Stimulated activated CD4-positive, alpha-beta T cell treated with anti-CD3 and anti-CD28 coated beads, Interleukin-1b, Interleukin-23, amount 100 ng/mL, for 48 hours (primary cell): ENCODE measurements at regions not wholly inside any gene's neighbourhood (a gene's known extent, or its start where the extent isn't known, plus 50 kb on each side); places are given as distances from the start of the nearest gene placed in this dataset.

Experiments
- DNase-seq: peaks from one replicate; pipeline ENCODE4 v3.0.0-alpha.2; 2020

DNA sequence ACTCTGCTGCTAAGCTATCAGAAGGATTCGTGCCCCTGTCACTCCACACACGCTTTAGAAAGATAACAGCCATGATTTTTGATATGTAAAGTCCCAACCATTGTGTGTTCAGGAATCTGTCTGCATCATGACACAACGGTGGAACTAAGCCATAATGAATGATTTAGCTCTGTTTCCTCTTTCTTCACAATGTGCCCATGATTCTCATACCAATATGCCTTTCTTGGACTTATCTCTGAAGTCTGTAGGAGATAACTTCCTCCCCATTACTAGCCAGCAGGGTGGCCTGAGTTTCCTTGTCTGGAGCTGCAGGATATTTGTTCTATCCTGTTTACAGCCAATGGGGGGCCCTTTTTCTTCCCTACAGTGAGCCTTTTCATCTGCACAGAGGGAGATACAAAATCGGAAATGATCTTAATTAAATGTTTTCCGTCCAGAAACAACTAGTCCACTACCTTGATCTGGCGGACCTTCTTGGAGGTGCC lies 511.7 kb downstream of the USP25 start:
- DNase-seq, result no peak

DNA sequence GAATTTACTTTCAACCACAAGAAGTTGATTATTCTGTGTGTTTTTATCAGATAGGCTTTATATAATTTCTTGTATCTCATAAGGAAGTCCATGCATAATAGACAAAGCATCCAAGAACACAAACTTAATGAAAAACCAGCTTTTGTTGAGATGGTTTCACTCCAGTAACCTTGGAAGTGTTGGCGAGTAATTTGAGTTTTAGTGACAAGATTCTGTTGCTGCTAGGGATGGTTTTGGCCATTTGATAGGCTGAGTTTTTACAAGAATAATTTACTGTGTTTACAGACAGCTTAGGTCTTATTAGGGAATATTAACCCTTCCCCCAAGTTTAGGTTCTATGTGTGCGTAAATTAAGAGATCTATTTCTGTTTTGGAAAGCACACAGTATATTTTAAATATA lies 513.6 kb downstream of the USP25 start:
- DNase-seq, result no peak

DNA sequence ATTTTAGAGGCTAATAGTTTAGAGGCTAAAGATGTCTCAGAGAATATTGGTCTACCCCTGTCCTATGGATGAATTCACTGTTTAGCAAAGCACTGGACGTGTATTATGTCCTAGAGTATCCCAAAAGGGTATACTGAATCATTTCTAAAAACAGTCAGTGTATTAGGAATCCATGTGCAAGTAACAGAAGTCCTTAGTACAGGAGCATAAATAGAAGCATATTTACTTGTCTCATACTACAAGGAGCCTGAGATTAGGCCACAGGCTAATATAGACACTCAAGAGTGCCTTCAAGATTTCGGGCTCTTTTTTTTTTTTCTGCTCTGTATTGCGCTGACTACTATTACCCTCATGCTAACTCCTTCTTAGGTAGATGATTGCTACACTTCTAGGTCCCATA lies 518.9 kb downstream of the USP25 start:
- DNase-seq, result no peak

DNA sequence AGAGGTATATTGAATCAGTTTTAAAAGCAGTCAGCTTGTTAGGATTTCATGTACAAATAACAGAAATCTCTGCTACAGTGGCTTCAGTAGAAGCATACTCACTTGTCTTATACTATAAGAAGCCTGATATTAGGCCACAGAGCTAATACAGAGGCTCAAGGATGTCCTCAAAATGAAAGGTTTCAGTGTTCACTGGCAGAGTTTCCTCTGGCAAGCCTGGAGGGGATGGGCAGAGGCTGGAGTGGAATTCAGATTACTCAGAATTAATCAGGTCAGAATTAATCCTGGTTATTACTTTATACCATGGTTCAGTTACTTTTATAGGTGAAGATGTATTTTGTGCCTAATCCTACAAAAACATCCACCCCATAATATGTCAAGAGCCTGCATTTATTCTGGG lies 520.5 kb downstream of the USP25 start:
- no peak for DNase-seq

DNA sequence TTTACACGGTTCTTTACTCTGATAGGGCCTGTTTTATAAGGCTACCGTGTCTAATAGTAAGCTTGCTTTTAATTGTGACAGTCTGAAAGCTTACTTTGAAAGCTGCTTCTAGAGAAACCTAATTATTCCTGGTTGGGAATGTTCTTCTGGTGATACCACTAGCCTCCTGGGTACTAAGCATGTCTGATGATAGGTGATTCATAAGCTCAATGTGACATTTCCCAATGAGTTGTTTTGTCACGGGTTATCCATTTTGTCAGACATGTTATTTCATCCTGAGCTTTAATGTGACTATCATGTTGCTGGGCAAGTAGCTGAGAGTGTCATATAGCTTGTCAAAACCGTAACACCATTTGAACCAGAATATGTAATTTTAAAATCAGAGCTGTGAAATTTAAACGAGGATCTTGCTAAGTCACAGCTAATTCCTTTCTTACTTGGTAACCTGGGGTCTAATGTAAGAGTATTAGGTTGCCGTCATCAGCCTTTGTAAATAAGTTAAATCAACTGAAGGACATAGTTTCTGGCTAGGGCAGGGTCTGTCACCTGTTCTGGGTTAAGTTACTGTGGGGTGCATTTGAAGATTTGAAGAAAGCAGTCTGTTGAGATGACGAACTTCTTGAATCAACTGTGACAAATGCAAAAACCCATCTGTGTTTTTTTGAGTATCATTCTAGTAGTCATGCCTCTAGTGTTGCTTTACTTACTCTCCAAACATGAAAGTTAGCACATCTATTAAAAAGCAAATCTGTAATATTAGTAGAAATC lies 529.2 kb downstream of the USP25 start:
- no peak for DNase-seq

DNA sequence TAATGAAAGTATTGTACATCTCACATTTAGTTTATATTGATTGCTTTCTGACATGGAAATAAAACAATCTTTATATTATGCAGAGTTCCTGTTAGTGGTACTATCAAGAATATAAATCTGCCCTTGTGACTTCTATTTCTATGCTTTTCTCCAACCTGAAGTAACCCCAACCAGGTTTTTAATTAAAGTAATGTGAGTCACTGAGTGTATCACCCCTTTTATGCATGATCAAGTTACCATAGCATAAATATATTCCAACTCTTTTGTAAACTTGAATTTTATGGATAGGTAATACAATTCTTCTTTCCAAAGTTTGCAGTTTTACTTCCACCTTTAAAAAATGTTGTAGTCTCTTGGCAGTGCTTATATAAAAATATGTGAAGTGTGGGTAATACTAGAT lies 532.3 kb downstream of the USP25 start:
- no peak for DNase-seq

DNA sequence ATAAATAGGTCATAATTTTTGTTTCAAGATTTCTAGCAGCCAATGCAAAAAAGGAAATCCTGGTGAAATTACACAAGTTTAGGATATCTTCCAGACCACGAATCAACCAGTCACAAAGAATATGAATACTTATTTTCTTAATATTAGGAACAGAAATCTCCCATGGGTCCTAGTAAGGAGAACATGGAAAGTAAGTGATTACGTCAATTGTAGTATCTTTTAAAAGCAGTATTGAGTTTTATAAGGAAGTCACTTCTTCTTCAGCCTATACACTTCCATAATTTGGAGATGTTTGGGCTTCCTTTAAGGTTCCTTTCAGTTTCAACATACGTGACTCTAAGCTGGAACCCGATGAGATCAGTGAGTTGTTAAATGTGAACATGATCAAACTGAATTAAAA lies 534.5 kb downstream of the USP25 start:
- no peak for DNase-seq

DNA sequence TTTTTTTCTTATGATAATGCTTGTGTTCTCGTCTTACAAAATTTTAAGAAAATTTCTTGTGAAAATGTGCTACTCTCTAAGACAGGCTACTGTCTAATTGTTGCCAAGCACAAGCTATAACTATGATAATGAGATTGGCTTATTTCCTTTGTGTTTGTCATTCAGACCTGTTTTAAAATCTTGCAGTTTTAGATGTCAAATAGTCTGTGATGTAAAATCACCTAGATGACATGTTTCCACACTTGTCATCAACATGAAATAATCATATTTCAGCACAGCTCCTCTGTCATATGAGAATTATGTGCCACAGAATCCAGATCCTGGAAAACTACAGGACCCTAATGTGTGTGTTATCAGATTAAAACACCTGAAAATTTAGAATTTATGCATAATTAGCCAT lies 539.7 kb downstream of the USP25 start:
- DNase-seq, result no peak

DNA sequence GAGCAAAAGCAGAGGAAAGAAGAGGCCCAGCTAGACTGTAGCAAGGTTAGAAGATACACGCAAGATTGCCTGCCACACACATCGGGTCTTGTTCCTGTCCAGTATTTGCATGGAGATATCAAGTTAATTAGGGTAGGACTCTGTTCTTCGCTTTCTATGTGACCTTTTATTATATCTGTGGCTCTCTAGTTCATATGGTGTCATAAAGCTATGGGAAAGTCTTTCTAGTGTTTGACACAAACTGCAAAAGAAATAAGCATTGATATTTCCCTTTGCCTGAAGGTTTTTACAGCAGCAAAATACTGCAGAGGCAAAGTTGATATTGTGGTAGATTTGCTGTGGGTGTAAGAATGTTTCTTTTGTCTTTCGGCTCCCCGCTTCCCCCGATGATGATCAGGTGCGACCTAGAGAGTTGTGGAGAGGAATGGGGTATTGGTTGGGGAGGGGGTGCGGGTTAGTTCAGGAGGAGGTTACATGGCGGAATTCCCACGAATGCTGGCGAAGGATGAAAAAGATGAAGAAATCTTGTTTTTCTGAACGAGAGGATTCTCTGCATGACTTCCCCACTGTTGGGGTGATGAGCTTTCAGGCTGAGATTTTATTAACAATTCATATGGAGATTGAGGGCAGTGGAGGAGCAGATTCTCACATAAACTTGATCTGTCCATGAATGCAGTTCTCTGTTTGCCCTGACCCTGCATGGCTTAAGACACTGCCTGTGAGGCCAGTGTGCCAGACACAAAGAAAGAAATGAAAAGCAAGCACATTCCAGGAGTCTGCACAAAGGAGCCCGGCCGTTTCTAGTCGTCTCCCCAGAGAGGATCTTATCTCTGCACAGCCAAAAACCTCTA lies 550.2 kb downstream of the USP25 start:
- DNase-seq, result no peak

DNA sequence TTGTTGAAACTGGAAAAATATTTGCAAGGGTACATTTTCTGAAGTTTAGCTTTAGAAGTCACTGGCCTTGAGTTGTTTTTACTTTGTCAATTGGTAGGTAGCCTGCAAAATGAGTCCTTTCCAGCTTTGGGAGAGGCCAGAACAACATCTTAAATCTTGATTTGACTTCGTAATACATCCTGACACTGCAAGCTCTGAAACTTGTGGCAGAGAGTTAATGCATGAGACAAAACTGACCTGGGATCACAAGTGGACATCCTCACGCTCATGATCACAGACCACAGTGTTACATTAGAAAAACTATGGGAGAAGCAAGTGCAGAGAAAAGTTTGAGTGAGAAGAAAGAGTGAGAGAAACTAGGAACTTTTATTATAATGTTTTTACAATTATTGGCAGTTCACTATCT lies 550.9 kb downstream of the USP25 start:
- no peak for DNase-seq

DNA sequence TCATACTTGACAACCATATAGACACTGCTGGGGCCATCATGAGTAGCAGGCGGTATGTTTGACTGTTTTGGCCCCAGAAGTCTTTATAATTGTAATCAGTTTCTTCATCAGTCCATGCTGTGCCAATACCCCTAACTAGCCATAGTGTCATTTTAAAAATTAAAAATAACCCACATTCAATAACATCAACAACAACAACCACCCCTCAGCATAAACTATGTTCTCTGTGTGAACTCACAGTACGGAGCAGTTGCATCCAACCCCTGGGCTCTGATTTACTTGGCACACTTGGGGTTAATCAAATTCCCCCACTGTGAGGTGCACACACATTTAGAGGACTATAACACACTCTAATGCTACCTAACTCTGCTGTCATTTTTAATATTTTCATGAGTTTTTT lies 553.7 kb downstream of the USP25 start:
- no peak for DNase-seq

DNA sequence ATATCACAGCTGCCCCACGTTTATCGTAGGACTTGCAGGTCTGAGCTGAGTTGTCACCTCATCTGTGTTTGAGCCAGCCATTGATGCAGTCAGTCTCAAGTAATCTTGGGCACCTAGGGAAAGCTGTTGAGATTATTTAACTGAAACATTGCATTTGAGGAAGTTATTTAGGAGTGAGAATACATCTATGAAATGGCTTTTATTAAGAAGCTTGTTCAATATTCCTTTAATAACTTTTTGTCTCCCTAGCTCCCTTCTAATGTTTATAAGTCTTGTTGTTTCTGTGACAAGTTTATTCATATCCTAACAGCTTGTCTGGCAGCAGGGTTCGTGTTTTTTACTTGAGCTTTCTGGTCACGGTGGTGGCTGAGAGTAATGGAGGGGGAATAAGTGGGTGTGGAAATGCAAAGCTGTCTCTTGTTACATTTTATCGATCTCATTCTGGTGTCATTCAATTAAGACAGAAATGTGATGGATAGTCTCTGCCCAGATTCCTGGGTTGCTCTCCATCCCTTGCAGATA lies 555.9 kb downstream of the USP25 start:
- no peak for DNase-seq

DNA sequence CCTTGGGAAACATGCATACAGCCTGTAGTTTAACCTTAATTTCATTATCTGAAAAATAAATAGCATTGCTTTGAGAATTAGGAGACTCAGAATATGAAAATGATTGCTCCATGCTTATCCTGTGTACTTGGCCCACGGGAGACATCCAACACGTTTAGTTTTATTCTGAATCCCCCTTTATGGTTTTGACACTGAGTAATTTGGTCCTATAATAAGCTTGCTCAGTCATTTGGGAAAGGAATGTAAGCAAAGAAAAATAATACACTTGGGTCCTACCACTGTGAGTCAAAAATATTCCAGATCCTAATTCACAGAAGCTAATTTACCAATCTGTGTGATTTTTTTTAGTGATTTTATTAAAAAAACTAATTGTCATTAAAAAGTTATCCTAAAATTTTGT lies 557.3 kb downstream of the USP25 start:
- DNase-seq, result no peak

DNA sequence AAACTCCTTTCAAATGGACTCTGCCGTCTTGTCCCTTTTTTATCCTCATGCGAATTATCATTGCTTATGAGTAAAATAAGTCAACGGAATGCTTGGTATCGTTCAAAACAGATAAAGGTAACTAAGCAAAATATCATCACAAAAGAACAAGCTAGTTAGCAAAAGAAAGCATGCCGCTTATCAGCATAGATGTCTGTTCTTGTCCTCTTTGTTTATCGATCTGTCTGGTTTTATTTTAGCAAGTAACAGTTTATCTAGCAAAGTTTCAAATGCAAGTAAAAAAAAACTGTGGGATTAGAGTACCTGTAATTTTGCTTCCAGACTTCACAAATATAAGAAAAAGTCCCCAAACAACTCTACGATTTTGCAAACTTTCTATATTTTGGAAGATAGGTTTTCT lies 561.5 kb downstream of the USP25 start:
- DNase-seq, result no peak

DNA sequence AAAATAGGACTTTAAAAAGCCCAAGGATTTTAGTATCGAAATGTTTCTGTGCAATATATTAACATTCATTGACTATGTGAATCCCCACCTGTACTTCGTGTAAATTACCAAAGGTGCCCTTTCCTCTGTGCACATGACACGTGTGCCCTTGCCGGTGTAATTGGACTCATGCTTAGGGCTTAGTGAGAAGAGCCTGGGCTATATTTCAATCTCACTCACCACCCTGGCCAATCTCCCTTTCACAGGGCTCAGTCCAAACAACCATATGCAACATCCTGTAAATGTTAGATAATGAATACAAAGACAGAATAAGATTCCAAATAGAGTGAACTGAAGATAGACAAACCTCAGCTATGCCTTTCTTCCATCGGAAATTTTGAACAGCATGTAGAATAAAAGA lies 564.3 kb downstream of the USP25 start:
- DNase-seq, result no peak

DNA sequence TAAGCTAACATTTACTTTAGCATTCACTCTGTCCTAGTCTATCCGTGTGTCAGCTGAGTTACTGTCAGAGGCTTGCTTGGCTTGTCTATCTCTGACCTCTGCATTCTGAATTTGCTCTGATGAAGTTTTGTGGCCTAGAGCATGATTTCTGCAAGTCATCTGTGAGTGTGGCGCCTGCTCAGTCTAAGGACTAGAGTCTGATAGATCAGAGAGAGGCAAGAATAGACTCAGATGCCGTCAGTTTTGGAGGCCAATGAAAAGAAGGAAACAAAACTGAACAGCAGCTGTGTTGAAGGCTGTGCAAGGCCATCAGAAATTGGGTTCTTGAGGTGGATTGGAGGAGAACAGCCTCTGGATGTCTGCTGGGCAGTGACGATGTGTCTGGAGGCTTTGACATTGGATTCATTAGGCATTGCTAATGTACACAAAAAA lies 573.1 kb downstream of the USP25 start:
- no peak for DNase-seq

DNA sequence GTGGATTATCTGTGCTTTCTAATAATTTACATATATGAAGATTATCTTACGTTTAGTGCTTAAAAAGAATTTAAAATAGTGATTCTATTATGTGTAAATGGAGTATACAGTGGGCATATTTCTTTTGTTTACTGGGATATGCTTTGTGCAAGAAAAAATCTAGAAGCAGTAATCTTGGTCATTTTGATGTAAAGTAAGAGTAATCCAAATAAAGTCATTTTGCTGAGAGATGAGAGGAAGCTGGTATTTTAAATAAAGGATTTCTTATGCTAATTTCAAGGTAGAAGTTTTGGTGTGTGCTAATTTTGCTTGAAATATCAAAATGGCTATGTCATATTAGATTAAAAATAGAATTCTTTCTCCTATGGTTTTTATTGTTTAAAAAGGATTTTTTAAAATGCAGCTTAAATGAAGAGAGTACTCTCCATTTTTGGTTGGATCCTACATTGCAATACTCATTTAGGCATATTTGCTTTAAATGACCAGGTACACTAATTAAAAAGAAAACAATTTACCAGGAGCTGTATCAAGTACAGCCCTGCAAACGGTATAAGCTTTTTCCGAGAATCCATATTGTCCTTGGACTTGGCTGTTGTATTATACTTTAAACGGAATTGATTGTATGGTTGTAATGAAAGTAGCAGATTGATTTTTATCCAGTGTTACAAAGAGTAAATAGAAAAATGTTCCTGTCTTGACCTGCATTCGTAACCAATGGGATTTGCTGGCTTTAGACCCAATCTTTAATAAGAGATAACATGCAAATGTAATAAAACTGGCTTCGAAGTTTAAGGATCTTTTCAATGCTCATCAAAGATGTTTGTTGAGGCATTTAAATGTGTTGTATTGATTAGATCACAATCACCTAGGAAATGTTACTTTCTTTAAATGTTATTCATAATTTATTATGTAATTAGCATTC lies 574.7 kb downstream of the USP25 start:
- DNase-seq, result no peak

DNA sequence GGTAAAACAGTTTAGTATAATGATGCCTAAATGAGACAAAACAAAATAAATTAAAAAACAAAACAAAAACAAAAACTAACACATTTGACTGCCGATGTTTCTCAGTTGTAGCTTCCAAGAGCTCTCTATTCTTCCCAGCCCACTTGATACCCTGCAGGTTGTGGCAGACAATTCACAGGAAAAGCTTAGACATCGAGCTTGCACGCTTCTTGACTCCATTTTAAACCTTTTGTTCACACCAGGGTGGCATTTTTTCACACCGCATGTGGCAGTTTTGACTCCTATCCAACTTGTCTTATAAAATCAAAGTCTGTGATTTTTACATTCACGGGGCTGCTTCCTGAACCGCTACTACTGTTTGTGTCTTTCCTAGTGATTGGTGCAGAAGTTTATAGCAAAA lies 575.9 kb downstream of the USP25 start:
- DNase-seq, result no peak

DNA sequence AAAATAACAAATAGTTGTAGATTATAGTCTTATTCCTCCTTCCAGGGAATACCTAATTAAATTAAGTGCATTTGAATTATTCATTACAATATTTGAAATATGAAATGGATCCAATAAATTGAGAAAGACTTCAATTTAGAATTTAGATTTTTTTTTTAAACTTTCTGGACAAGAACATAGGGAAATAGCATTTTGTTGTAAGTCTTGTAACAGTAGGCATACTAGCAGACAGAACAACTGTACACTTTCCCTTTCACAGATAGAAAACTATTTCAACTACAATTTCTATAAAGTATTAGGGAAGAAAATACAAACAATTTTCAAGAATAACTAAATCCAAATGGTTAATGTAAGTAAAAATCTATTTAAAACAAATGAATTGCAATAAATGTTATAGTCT lies 577.5 kb downstream of the USP25 start:
- no peak for DNase-seq

DNA sequence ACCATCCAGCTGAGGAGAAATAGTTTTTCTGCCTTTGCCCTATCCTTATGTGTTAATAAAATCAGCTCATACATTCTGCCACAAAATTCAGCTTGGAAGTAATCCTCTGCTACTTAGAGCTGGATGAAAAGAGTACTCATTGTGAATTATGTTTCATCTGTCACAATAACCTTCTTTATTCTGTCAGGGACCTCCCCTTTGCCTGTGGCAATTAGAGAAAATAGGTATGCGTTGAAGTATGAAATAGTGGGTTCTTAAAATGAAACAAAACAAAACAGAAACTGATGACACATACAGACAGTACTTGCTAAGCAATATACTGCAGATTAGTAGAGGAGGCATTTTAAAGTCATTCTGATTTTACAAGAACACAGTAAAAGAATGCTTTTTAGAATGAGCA lies 578.5 kb downstream of the USP25 start:
- DNase-seq, result no peak

DNA sequence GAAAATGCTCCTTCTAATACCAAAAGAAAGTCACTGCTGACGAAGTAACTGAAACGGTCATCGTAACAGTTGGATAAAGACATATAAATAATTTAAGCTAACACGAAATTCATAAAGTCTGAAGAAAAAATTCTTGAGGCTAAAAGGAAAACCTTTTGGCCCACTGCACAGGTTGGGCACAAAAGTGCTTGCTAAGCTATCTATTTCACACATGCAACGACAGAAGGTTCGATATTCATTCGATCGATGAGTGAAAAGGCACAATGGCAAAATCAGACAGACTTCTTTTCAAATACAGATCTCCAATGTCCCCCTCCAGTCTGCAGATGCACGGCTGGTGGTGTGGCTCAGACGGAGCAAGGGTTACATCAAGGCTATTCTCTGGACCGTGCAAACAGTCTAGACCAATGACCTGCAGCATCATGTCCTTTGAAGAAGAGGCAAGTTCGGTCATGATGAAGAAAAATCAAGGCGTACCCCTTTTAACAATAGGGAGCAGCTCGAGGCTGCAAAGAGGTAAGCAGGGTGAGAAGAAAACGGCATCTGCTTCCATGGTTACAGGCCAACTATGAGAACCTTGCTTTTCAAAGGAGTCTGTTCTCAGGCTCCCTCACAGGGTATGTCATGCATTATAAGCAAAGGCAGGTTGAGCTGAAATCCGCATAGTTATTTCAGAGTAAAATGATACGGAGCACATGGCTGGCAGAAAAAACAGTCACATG lies 579.6 kb downstream of the USP25 start:
- no peak for DNase-seq

DNA sequence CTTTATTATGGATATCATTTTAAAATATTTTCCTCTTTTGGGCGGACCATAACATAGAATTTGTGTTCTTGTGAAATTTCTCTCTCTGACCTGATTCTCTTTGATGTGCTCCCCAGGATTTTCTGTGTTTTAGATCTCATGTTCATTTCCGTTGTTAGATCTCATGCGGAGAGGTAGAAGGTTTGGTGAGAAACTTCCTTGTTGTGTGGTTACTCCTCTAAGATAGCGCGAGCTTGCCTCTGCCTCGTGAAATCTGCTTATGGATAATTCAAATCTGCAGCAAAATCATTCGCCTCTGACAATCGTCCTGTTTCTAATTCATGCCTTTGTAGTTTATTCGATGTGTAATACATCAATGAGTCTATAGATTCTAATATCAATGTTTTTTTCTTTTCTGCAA lies 580.4 kb downstream of the USP25 start:
- no peak for DNase-seq
